Colonic mucosa (tissue), 4 donors: ENCODE measurements at regions not wholly inside any gene's neighbourhood (a gene's known extent, or its start where the extent isn't known, plus 50 kb on each side); places are given as distances from the start of the nearest gene placed in this dataset.

Experiments used
- DNase-seq: peaks from one replicate; pipeline ENCODE4 v3.0.0-alpha.2; 2020
- H3K27ac ChIP-seq: fragments of 200-600 bp; one replicate; pipeline ENCODE4 v1.8.0; 2021
- H3K27me3 ChIP-seq: fragments of 200-600 bp; one replicate; pipeline ENCODE4 v1.8.0; 2021
- H3K36me3 ChIP-seq: fragments of 200-600 bp; one replicate; pipeline ENCODE4 v1.8.0; 2021
- H3K4me1 ChIP-seq: fragments of 200-600 bp; one replicate; pipeline ENCODE4 v1.8.0; 2021; ENCODE audit warnings: mild to moderate bottlenecking
- H3K4me3 ChIP-seq: fragments of 200-600 bp; one replicate; pipeline ENCODE4 v1.8.0; 2021
- H3K9ac ChIP-seq, 2 donors: one replicate each; pipeline ENCODE4 v1.7.0; 2013; ENCODE audit warnings: control low read depth in 2 of 2, low read depth in 2 of 2, low read length in 2 of 2
- H3K9me3 ChIP-seq: fragments of 200-600 bp; one replicate; pipeline ENCODE4 v1.8.0; 2021
- CTCF ChIP-seq: fragments of 200-600 bp; IDR thresholded peaks from one replicate; pipeline ENCODE4 v1.8.0; 2022; ENCODE audit warnings: antibody characterized with exemption, mild to moderate bottlenecking
- intact Hi-C: fragments of 100-400 bp; cut with DNase I; formaldehyde crosslinking; loops from one replicate; pipeline ENCODE4 v1.14.1; 2022
- donor health status: healthy.
- donor health status: DM: no; HTN: no; CAD: no.
- donor health status: DM: no; HTN: no; CAD: no.

- no peak for DNase-seq
- Histone ChIP-seq H3K9me3 (no peaks in the 10 kb centered on the region), H3K27ac (no peak overlapping the region), H3K27me3 (no peaks in the 10 kb centered on the region), H3K4me3 (no peak overlapping the region), H3K9ac (no peak overlapping the region), H3K36me3 (no peaks in the 10 kb centered on the region), H3K4me1 (no peaks in the 10 kb centered on the region)
- TF ChIP-seq CTCF = no peak
- intact Hi-C loops = no loop called here
Observed at GRCh38 chr3:73225146-73225855, 163.8 kb downstream of the EBLN2 start.

- Histone ChIP-seq H3K9ac (no peak overlapping the region), H3K4me3 (no peak overlapping the region), H3K9me3 (no peaks in the 10 kb centered on the region), H3K4me1 (no peaks in the 10 kb centered on the region), H3K27ac (no peak overlapping the region), H3K36me3 (no peaks in the 10 kb centered on the region), H3K27me3 (no peaks in the 10 kb centered on the region)
- no peak for DNase-seq
- TF ChIP-seq CTCF = no peak
- intact Hi-C loops = no loop called here
Observed at GRCh38 chr3:73225991-73226390, 164.5 kb downstream of the EBLN2 start.

- Histone ChIP-seq H3K9me3 (no peaks in the 10 kb centered on the region), H3K36me3 (no peaks in the 10 kb centered on the region), H3K4me3 (no peak overlapping the region), H3K27me3 (no peaks in the 10 kb centered on the region), H3K9ac (no peak overlapping the region), H3K27ac (no peak overlapping the region), H3K4me1 (no peaks in the 10 kb centered on the region)
- no peak for TF ChIP-seq CTCF
- DNase-seq = no peak
- intact Hi-C loops = no loop called here
Observed at GRCh38 chr3:73228000-73228399, 166.5 kb downstream of the EBLN2 start.

- Histone ChIP-seq H3K27ac (no peak overlapping the region), H3K36me3 (no peaks in the 10 kb centered on the region), H3K4me1 (no peaks in the 10 kb centered on the region), H3K9ac (no peak overlapping the region), H3K9me3 (no peaks in the 10 kb centered on the region), H3K4me3 (no peak overlapping the region), H3K27me3 (no peaks in the 10 kb centered on the region)
- no peak for TF ChIP-seq CTCF
- intact Hi-C loops = no loop called here
- no peak for DNase-seq
Observed at GRCh38 chr3:73228437-73228836, 167.0 kb downstream of the EBLN2 start.

GRCh38 chr3:73228959-73229358 lies 167.5 kb downstream of the EBLN2 start:
- intact Hi-C loops = no loop called here
- no peak for DNase-seq
- Histone ChIP-seq H3K36me3 (no peaks in the 10 kb centered on the region), H3K27ac (no peak overlapping the region), H3K4me3 (no peak overlapping the region), H3K27me3 (no peaks in the 10 kb centered on the region), H3K4me1 (no peaks in the 10 kb centered on the region), H3K9me3 (no peaks in the 10 kb centered on the region), H3K9ac (no peak overlapping the region)
- TF ChIP-seq CTCF = no peak
